Fibroblast of lung (primary cell): ENCODE measurements at regions not wholly inside any gene's neighbourhood (a gene's known extent, or its start where the extent isn't known, plus 50 kb on each side); places are given as distances from the start of the nearest gene placed in this dataset.

Source experiments
- DNase-seq, 2 donors: peaks; one replicate each; pipeline versions ENCODE4 v3.0.0 to v3.0.0-alpha.2; 2010; ENCODE audit warnings: low read depth in 2 of 2
- H2AFZ ChIP-seq: 2 replicates; pipeline ENCODE4 v1.5.1; 2012; ENCODE audit warnings: low read length, control low read depth, inconsistent platforms
- H3K27ac ChIP-seq: 2 replicates; pipeline ENCODE4 v1.5.1; 2011; ENCODE audit warnings: low read length, control low read depth; ENCODE audit not compliant: insufficient read depth
- H3K27me3 ChIP-seq: 2 replicates; pipeline ENCODE4 v1.5.1; 2011; ENCODE audit warnings: mild to moderate bottlenecking, low read length; ENCODE audit not compliant: control insufficient read depth, insufficient read depth
- H3K36me3 ChIP-seq: 2 replicates; pipeline ENCODE4 v1.5.1; 2011; ENCODE audit warnings: low read length; ENCODE audit not compliant: control insufficient read depth, insufficient read depth
- H3K4me1 ChIP-seq: 2 replicates; pipeline ENCODE4 v1.5.1; 2011; ENCODE audit warnings: low read length; ENCODE audit not compliant: control insufficient read depth, insufficient read depth; ENCODE audit errors: extremely low read depth
- H3K4me2 ChIP-seq: 2 replicates; pipeline ENCODE4 v1.5.1; 2011; ENCODE audit warnings: low read length, control low read depth; ENCODE audit not compliant: insufficient read depth; ENCODE audit errors: extremely low read depth
- H3K4me3 ChIP-seq, 4 experiments: fragments of 200-600 bp in 1 of 4; sonication (generic) in 1 of 4; replicated peaks in 1 of 4; 2 replicates each; pipeline ENCODE4 v1.5.1; 2011 to 2016; ENCODE audit warnings: low read length in 4 of 4, low read depth in 3 of 4, mild to moderate bottlenecking in 3 of 4, control low read depth in 2 of 4, inconsistent platforms in 1 of 4, mixed read lengths in 1 of 4; ENCODE audit not compliant: insufficient read depth in 1 of 4; ENCODE audit errors: control extremely low read depth in 1 of 4
- H3K79me2 ChIP-seq: 2 replicates; pipeline ENCODE4 v1.5.1; 2012; ENCODE audit warnings: mild to moderate bottlenecking, low read length, inconsistent platforms; ENCODE audit not compliant: control insufficient read depth, insufficient read depth
- H3K9ac ChIP-seq: 2 replicates; pipeline ENCODE4 v1.5.1; 2011; ENCODE audit warnings: mild to moderate bottlenecking, low read length, control low read depth; ENCODE audit not compliant: insufficient read depth
- H3K9me3 ChIP-seq: 2 replicates; pipeline ENCODE4 v1.5.1; 2012; ENCODE audit warnings: low read depth, low read length; ENCODE audit not compliant: control insufficient read depth, insufficient read depth
- H4K20me1 ChIP-seq: 2 replicates; pipeline ENCODE4 v1.5.1; 2011; ENCODE audit warnings: low read length; ENCODE audit not compliant: control insufficient read depth, insufficient read depth; ENCODE audit errors: extremely low read depth
- CTCF ChIP-seq, 2 donors: IDR thresholded peaks in 1 of 2; conservative IDR thresholded peaks in 1 of 2; 1 replicate in 1 of 2; 2 replicates in 1 of 2; pipeline ENCODE4 v1.5.1; 2011 to 2012; ENCODE audit warnings: low read length in 2 of 2, control low read depth in 1 of 2, inconsistent platforms in 1 of 2, low read depth in 1 of 2, mild to moderate bottlenecking in 1 of 2
- EZH2 ChIP-seq: IDR thresholded peaks from 2 replicates; pipeline ENCODE4 v1.5.1; 2012; ENCODE audit warnings: low read length, control low read depth, mild to moderate bottlenecking; ENCODE audit errors: missing control alignments

- DNase-seq: no peak
Measured at GRCh38 chr3:25246913-25247312, 181.2 kb upstream of the RARB start.

GRCh38 chr3:25252291-25252690 is 175.8 kb upstream of the RARB start:
- Histone ChIP-seq H3K9me3 (no peaks in the 10 kb centered on the region), H2AFZ (no peak overlapping the region), H4K20me1 (no peaks in the 10 kb centered on the region), H3K36me3 (no peaks in the 10 kb centered on the region), H3K4me3 (no peak overlapping the region), H3K4me2 (no peak overlapping the region), H3K4me1 (no peaks in the 10 kb centered on the region), H3K79me2 (no peaks in the 10 kb centered on the region), H3K27ac (no peak overlapping the region), H3K9ac (no peak overlapping the region), H3K27me3 (no peaks in the 10 kb centered on the region)
- no peak for DNase-seq
- TF ChIP-seq CTCF (conservative IDR thresholded peaks at IDR 0.05 in 1 of 2, IDR thresholded peaks at IDR 0.05 in 1 of 2; ENCODE audit: low read depth in 1 of 2, low read length in 2 of 2) (no peak), EZH2 (no peak)

More at GRCh38 chr3:25246913-25247312, 181.2 kb upstream of the RARB start:
- Histone ChIP-seq H3K4me2 (no peak overlapping the region), H3K79me2 (no peaks in the 10 kb centered on the region), H3K4me3 (no peak overlapping the region), H3K27me3 (no peaks in the 10 kb centered on the region), H2AFZ (no peak overlapping the region), H3K36me3 (no peaks in the 10 kb centered on the region), H3K9me3 (no peaks in the 10 kb centered on the region), H3K27ac (no peak overlapping the region), H3K9ac (no peak overlapping the region), H4K20me1 (no peaks in the 10 kb centered on the region), H3K4me1 (no peaks in the 10 kb centered on the region)
- TF ChIP-seq EZH2 (no peak), CTCF (conservative IDR thresholded peaks at IDR 0.05 in 1 of 2, IDR thresholded peaks at IDR 0.05 in 1 of 2; ENCODE audit: low read depth in 1 of 2, low read length in 2 of 2) (no peak)

GRCh38 chr3:25257026-25257425 is 171.0 kb upstream of the RARB start:
- Histone ChIP-seq H3K27me3 (no peaks in the 10 kb centered on the region), H3K79me2 (no peaks in the 10 kb centered on the region), H4K20me1 (no peaks in the 10 kb centered on the region), H2AFZ (no peak overlapping the region), H3K4me3 (no peak overlapping the region), H3K4me2 (no peak overlapping the region), H3K9me3 (no peaks in the 10 kb centered on the region), H3K36me3 (no peaks in the 10 kb centered on the region), H3K9ac (no peak overlapping the region), H3K4me1 (no peaks in the 10 kb centered on the region), H3K27ac (no peak overlapping the region)
- DNase-seq: peak; percentile 44 to 89
- TF ChIP-seq CTCF (conservative IDR thresholded peaks at IDR 0.05 in 1 of 2, IDR thresholded peaks at IDR 0.05 in 1 of 2; ENCODE audit: low read depth in 1 of 2, low read length in 2 of 2) (no peak), EZH2 (no peak)
